SH-SY5Y (cell line): ENCODE measurements at regions not wholly inside any gene's neighbourhood (a gene's known extent, or its start where the extent isn't known, plus 50 kb on each side); places are given as distances from the start of the nearest gene placed in this dataset.

Experiments
- GATA2 ChIP-seq: IDR thresholded peaks from 2 replicates; pipeline ENCODE4 v1.6.1; 2011; ENCODE audit warnings: mild to moderate bottlenecking, low read depth, low read length
- GATA3 ChIP-seq: IDR thresholded peaks from 2 replicates; pipeline ENCODE4 v1.6.1; 2011; ENCODE audit warnings: low read depth, mild to moderate bottlenecking, low read length, moderate library complexity

GRCh38 chr6:126608681-126609080, 268.8 kb downstream of the CENPW start:
- TF ChIP-seq GATA3 (no peak), GATA2 (no peak)

GRCh38 chr6:126614642-126615504, 275.0 kb downstream of the CENPW start:
- no peak for TF ChIP-seq GATA2
- no peak for TF ChIP-seq GATA3

- TF ChIP-seq GATA2 (no peak), GATA3 (no peak)
These were observed 277.0 kb downstream of the CENPW start for GRCh38 chr6:126616866-126617265.

GRCh38 chr6:126618639-126619343, 278.9 kb downstream of the CENPW start:
- TF ChIP-seq GATA3 (no peak), GATA2 (no peak)

GRCh38 chr6:126620719-126621118, 280.8 kb downstream of the CENPW start:
- TF ChIP-seq GATA3 (no peak), GATA2 (no peak)

- TF ChIP-seq GATA2 (no peak), GATA3 (no peak)
These were observed 285.1 kb downstream of the CENPW start for GRCh38 chr6:126625019-126625418.

- TF ChIP-seq GATA3: no peak
- TF ChIP-seq GATA2: peak; percentile 26; the same call in 1 of the 2 replicates
These were observed 288.2 kb downstream of the CENPW start for GRCh38 chr6:126628125-126628524.

- peak; percentile 71 for TF ChIP-seq GATA2
- TF ChIP-seq GATA3: peak; percentile 62
These were observed 291.4 kb downstream of the CENPW start for GRCh38 chr6:126631363-126631762.

- TF ChIP-seq GATA2: no peak
- TF ChIP-seq GATA3: no peak
These were observed 292.4 kb downstream of the CENPW start for GRCh38 chr6:126632271-126632670.

GRCh38 chr6:126633373-126633772, 293.5 kb downstream of the CENPW start:
- TF ChIP-seq GATA3 (no peak), GATA2 (no peak)

- no peak for TF ChIP-seq GATA3
- no peak for TF ChIP-seq GATA2
These were observed 300.4 kb downstream of the CENPW start for GRCh38 chr6:126640356-126640755.

GRCh38 chr6:126640921-126641320, 301.0 kb downstream of the CENPW start:
- TF ChIP-seq GATA3: no peak
- TF ChIP-seq GATA2: no peak

- TF ChIP-seq GATA2 (no peak), GATA3 (no peak)
These were observed 301.7 kb downstream of the CENPW start for GRCh38 chr6:126641641-126642040.

- TF ChIP-seq GATA2: no peak
- TF ChIP-seq GATA3: no peak
These were observed 303.4 kb downstream of the CENPW start for GRCh38 chr6:126643352-126643751.

- TF ChIP-seq GATA2 (no peak), GATA3 (no peak)
These were observed 311.0 kb downstream of the CENPW start for GRCh38 chr6:126650931-126651330.
